ENCODE measurements at regions not wholly inside any gene's neighbourhood (a gene's known extent, or its start where the extent isn't known, plus 50 kb on each side); places are given as distances from the start of the nearest gene placed in this dataset.

DNA sequence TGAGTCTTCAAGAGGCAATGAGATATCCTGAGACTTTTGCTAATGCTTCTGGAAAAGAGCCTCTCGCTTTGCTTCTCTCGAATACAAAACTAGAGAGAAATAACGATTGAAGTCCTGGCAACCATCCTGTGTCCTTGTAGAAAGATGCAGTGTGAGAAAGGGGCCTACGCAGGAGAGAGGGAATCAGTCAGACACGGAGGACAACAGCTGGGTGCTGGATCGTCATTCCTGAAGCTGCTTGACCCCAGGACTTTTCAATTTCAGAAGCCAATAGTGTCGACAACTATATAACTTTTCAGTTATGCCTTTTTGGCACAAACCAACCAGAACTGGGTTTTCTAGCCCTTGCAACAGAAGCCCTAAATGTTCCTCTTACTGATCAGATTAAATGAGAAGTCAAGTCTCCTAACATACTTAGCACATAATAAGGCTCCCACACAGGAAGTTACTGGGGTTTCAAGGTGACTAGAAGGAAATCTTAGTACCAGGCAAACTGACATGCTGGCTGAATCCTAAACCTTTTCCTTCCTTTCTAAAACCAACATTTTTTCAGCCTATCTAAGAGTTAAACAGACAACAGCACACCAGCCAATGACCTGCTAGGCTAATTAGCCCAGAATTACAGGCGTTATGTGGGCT is 755.6 kb downstream of the MED13L start:
- Histone ChIP-seq H3K4me3 (no peak overlapping the region), H3K4me1 (ENCODE audit: insufficient read depth) (no peaks in the 10 kb centered on the region), H4K20me1 (ENCODE audit: insufficient read depth, poor library complexity, severe bottlenecking) (no peaks in the 10 kb centered on the region), H3K9me2 (replicated peaks; ENCODE audit: insufficient read depth) (no peaks in the 10 kb centered on the region), H3K79me2 (no peaks in the 10 kb centered on the region), H3K9me3 (ENCODE audit: low read depth) (no peaks in the 10 kb centered on the region), H3K27me3 (no peaks in the 10 kb centered on the region), H3K36me3 (replicated peaks; ENCODE audit: insufficient read depth, low read depth) (no peaks in the 10 kb centered on the region), H2AFZ (no peak overlapping the region), H3K4me2 (no peak overlapping the region), H3K27ac (no peak overlapping the region)
- TF ChIP-seq, protein P1, sequence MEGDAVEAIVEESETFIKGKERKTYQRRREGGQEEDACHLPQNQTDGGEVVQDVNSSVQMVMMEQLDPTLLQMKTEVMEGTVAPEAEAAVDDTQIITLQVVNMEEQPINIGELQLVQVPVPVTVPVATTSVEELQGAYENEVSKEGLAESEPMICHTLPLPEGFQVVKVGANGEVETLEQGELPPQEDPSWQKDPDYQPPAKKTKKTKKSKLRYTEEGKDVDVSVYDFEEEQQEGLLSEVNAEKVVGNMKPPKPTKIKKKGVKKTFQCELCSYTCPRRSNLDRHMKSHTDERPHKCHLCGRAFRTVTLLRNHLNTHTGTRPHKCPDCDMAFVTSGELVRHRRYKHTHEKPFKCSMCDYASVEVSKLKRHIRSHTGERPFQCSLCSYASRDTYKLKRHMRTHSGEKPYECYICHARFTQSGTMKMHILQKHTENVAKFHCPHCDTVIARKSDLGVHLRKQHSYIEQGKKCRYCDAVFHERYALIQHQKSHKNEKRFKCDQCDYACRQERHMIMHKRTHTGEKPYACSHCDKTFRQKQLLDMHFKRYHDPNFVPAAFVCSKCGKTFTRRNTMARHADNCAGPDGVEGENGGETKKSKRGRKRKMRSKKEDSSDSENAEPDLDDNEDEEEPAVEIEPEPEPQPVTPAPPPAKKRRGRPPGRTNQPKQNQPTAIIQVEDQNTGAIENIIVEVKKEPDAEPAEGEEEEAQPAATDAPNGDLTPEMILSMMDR (IDR thresholded peaks at IDR 0.05; ENCODE audit: poor library complexity) = no peak
- no peak for TF ChIP-seq EZH2phosphoT487 (IDR thresholded peaks at IDR 0.05; ENCODE audit: low read depth, severe bottlenecking, unreplicated experiment)
- no peak for TF ChIP-seq EZH2 (IDR thresholded peaks at IDR 0.05; ENCODE audit: borderline replicate concordance)
- no peak for DNase-seq (ENCODE audit: low spot score)
- WGBS (ENCODE audit: low lambda C conversion rate, missing lambda C conversion rate) = 76% methylated on average over 8 of the region's 8 CpGs

DNA sequence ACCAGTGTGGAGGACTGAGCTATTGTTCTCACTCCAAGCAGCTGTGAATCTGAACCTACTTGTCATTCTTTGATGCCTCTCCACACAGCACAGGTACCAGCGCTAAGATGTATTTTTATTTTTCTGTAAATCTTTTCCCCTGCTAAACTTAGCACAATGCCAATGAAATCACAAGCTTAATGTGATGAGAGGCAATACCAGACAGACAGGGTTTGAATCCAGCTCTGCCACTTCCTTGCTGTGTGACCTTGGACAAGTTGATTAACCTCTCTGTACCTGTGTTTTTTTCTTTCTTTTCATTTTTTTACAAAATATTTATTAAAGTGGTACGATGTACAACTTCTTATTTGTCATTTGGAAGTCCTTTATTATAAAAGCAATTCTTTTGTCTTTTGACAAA is 757.6 kb downstream of the MED13L start:
- Histone ChIP-seq H3K27me3 (no peaks in the 10 kb centered on the region), H3K4me2 (no peak overlapping the region), H3K79me2 (no peaks in the 10 kb centered on the region), H3K4me3 (no peak overlapping the region), H3K36me3 (replicated peaks; ENCODE audit: insufficient read depth, low read depth) (no peaks in the 10 kb centered on the region), H3K9me3 (ENCODE audit: low read depth) (no peaks in the 10 kb centered on the region), H3K9me2 (replicated peaks; ENCODE audit: insufficient read depth) (no peaks in the 10 kb centered on the region), H3K27ac (no peak overlapping the region), H3K4me1 (ENCODE audit: insufficient read depth) (no peaks in the 10 kb centered on the region), H2AFZ (no peak overlapping the region), H4K20me1 (ENCODE audit: insufficient read depth, poor library complexity, severe bottlenecking) (no peaks in the 10 kb centered on the region)
- WGBS (ENCODE audit: low lambda C conversion rate, missing lambda C conversion rate) = 94% methylated on average over 2 of the region's 2 CpGs
- TF ChIP-seq EZH2 (IDR thresholded peaks at IDR 0.05; ENCODE audit: borderline replicate concordance) (no peak), EZH2phosphoT487 (IDR thresholded peaks at IDR 0.05; ENCODE audit: low read depth, severe bottlenecking, unreplicated experiment) (no peak)
- TF ChIP-seq, protein P1 (IDR thresholded peaks at IDR 0.05; ENCODE audit: poor library complexity) = no peak
- DNase-seq (ENCODE audit: low spot score) = no peak

DNA sequence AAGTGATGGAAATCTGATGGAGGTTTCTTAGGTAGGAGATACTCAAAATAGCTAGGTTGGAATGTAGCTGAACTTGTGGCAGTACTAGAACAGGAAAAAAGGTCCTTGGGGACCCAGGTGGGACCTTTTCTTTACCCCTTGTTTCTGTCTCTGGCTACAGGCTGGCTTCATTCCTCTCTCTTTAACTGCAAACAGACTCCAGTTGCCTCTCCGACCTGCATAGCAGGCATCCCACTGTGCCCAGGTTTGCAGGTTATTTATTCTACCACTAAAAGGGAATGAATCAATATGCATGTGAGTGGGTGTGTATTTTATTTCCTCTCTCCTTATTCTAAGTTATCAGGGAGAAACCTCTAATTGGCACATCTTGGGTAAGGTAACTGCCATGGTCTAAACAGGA is 758.1 kb downstream of the MED13L start:
- Histone ChIP-seq H3K27ac (no peak overlapping the region), H3K9me2 (replicated peaks; ENCODE audit: insufficient read depth) (no peaks in the 10 kb centered on the region), H4K20me1 (ENCODE audit: insufficient read depth, poor library complexity, severe bottlenecking) (no peaks in the 10 kb centered on the region), H3K4me3 (no peak overlapping the region), H3K27me3 (no peaks in the 10 kb centered on the region), H3K9me3 (ENCODE audit: low read depth) (no peaks in the 10 kb centered on the region), H3K4me2 (no peak overlapping the region), H3K36me3 (replicated peaks; ENCODE audit: insufficient read depth, low read depth) (no peaks in the 10 kb centered on the region), H2AFZ (no peak overlapping the region), H3K79me2 (no peaks in the 10 kb centered on the region), H3K4me1 (ENCODE audit: insufficient read depth) (no peaks in the 10 kb centered on the region)
- TF ChIP-seq EZH2 (IDR thresholded peaks at IDR 0.05; ENCODE audit: borderline replicate concordance) = no peak
- TF ChIP-seq EZH2phosphoT487 (IDR thresholded peaks at IDR 0.05; ENCODE audit: low read depth, severe bottlenecking, unreplicated experiment) = no peak
- TF ChIP-seq, protein P1 (IDR thresholded peaks at IDR 0.05; ENCODE audit: poor library complexity) = no peak
- no peak for DNase-seq (ENCODE audit: low spot score)
- 71% methylated on average over 1 of the region's 1 CpG for WGBS (ENCODE audit: low lambda C conversion rate, missing lambda C conversion rate)

All from hepatocyte (in vitro differentiated cells).